NT2/D1 (cell line): ENCODE measurements at regions not wholly inside any gene's neighbourhood (a gene's known extent, or its start where the extent isn't known, plus 50 kb on each side); places are given as distances from the start of the nearest gene placed in this dataset.

Source experiments
- SUZ12 ChIP-seq: IDR thresholded peaks from 2 replicates; pipeline ENCODE4 v1.6.1; 2011; ENCODE audit not compliant: insufficient read length, insufficient read depth; ENCODE audit errors: extremely low read depth
- YY1 ChIP-seq: IDR thresholded peaks from 2 replicates; pipeline ENCODE4 v1.6.1; 2011; ENCODE audit not compliant: insufficient read length, insufficient read depth
- ZNF274 ChIP-seq: IDR thresholded peaks from 2 replicates; pipeline ENCODE4 v1.6.1; 2011; ENCODE audit warnings: mild to moderate bottlenecking, low read depth, low read length

GRCh38 chr1:104884939-104885338, 1135.2 kb downstream of the AMY1C start:
- TF ChIP-seq YY1 (no peak), ZNF274 (no peak), SUZ12 (no peak)
